Lower lobe of right lung (tissue), 2 donors: ENCODE measurements at regions not wholly inside any gene's neighbourhood (a gene's known extent, or its start where the extent isn't known, plus 50 kb on each side); places are given as distances from the start of the nearest gene placed in this dataset.
A peak's percentile ranks its signal among the peaks of the same experiment; 100 is the strongest.

Experiments
- ATAC-seq, 2 donors: fragments of 200-7000 bp; cut with Tn5 transposase; one replicate each; pipeline ENCODE4 v1.9.1; 2020 to 2022; ENCODE audit warnings: mild to moderate bottlenecking in 2 of 2, moderate library complexity in 2 of 2
- DNase-seq: peaks from one replicate; pipeline ENCODE4 v3.0.0-alpha.2; 2020
- H3K27ac ChIP-seq: fragments of 200-600 bp; one replicate; pipeline ENCODE4 v1.8.0; 2022
- H3K27me3 ChIP-seq: fragments of 200-600 bp; one replicate; pipeline ENCODE4 v1.8.0; 2022; ENCODE audit warnings: low read depth
- H3K36me3 ChIP-seq: fragments of 200-600 bp; one replicate; pipeline ENCODE4 v1.8.0; 2022; ENCODE audit warnings: mild to moderate bottlenecking
- H3K4me1 ChIP-seq: fragments of 200-600 bp; one replicate; pipeline ENCODE4 v1.8.0; 2022
- H3K4me3 ChIP-seq: fragments of 200-600 bp; one replicate; pipeline ENCODE4 v1.8.0; 2022; ENCODE audit warnings: mild to moderate bottlenecking
- H3K9me3 ChIP-seq: fragments of 200-600 bp; one replicate; pipeline ENCODE4 v1.8.0; 2022
- CTCF ChIP-seq: fragments of 200-600 bp; IDR thresholded peaks from one replicate; pipeline ENCODE4 v1.8.0; 2022; ENCODE audit warnings: antibody characterized with exemption, mild to moderate bottlenecking
- intact Hi-C: fragments of 100-400 bp; cut with DNase I; formaldehyde crosslinking; loops from one replicate; pipeline ENCODE4 v1.11.0; 2022
- donor health status: DM: no; HTN: yes; CAD: no; lungs with severe emphysema.

DNA sequence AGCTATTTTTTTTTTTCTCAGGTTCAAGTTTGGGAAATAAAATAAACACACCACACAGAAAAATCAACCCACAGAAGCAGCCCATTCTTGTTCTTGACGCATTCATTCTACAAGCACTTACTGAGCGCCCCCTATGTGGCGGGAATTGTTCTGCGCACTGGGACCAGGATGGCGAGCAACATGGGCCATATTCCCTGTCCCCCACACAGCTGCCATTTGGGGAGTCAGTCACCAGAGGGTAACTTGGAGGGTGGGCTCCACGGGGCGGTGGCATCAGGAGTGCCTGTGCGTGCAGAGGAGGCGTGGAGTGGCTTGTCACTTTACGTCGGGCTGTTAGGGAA is 185.0 kb upstream of the PDE10A start:
- intact Hi-C loops, result loop anchor here (10.0 kb wide), 1 partner anchor 113 kb away; no protein-coding TSS in a partner anchor
- H3K27me3 ChIP-seq, result peaks cover 35% of the 10 kb centered on the region
- no peak for TF ChIP-seq CTCF
- H3K4me3 ChIP-seq, result no peak overlapping the region
- no peak overlapping the region for H3K27ac ChIP-seq
- peaks cover 5% of the 10 kb centered on the region for H3K4me1 ChIP-seq
- no peak for DNase-seq
- no peaks in the 10 kb centered on the region for H3K36me3 ChIP-seq
- ATAC-seq, result no peak
- no peaks in the 10 kb centered on the region for H3K9me3 ChIP-seq

DNA sequence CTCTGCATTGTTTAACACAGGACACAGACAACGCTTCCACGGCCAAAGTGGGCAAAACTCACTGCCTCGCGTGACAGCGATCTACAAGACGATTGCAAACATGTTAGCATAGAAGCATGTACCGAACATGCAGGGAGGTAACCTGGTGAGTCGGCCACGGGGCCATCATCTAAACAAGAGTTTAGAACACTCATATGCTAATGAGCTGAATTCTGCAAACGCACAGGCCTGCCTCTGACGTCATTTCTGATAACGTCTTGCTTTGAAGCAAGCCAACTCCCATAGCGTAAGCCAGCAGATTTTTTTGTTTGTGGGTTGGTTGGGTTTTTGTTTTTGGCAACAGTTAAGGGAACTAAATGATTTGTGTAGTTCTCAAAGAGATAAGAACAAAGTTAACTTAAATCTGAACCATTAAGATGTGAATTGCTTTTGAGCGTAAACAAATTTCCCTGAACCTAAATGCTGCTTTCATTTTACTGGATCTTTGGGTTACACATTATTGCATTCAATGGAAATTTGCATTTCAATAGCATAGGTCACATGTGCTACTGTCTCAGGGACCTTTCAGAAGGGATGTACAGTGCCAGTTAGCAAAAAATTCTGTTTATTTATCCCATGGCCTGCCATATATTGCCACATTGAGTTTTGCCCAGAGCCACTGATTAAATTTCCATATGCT is 184.5 kb upstream of the PDE10A start:
- H3K27me3 ChIP-seq, result peaks cover 30% of the 10 kb centered on the region
- no peak for ATAC-seq
- H3K4me3 ChIP-seq, result no peak overlapping the region
- H3K27ac ChIP-seq, result no peak overlapping the region
- TF ChIP-seq CTCF, result no peak
- H3K36me3 ChIP-seq, result no peaks in the 10 kb centered on the region
- peaks cover 5% of the 10 kb centered on the region for H3K4me1 ChIP-seq
- no peak for DNase-seq
- H3K9me3 ChIP-seq, result no peaks in the 10 kb centered on the region
- intact Hi-C loops, result loop anchor here (10.0 kb wide), 1 partner anchor 113 kb away; no protein-coding TSS in a partner anchor

GRCh38 chr6:165846123-165846966 is 183.3 kb upstream of the PDE10A start:
- H3K27me3 ChIP-seq, result peaks cover 19% of the 10 kb centered on the region
- no peaks in the 10 kb centered on the region for H3K9me3 ChIP-seq
- H3K36me3 ChIP-seq, result no peaks in the 10 kb centered on the region
- DNase-seq (no peak), ATAC-seq (no peak)
- peak overlapping the region; percentile 32 for H3K4me3 ChIP-seq
- no peak for TF ChIP-seq CTCF
- intact Hi-C loops, result loop anchor here (10.0 kb wide), 1 partner anchor 112 kb away; no protein-coding TSS in a partner anchor
- no peak overlapping the region for H3K27ac ChIP-seq
- H3K4me1 ChIP-seq, result peaks cover 5% of the 10 kb centered on the region

GRCh38 chr6:165845493-165845892 is 182.5 kb upstream of the PDE10A start:
- peaks cover 5% of the 10 kb centered on the region for H3K4me1 ChIP-seq
- ATAC-seq, result no peak
- H3K4me3 ChIP-seq, result no peak overlapping the region
- TF ChIP-seq CTCF, result no peak
- peaks cover 15% of the 10 kb centered on the region for H3K27me3 ChIP-seq
- H3K36me3 ChIP-seq, result no peaks in the 10 kb centered on the region
- intact Hi-C loops, result loop anchor here (10.0 kb wide), 1 partner anchor 111 kb away; no protein-coding TSS in a partner anchor
- DNase-seq, result no peak
- H3K9me3 ChIP-seq, result no peaks in the 10 kb centered on the region
- H3K27ac ChIP-seq, result no peak overlapping the region

GRCh38 chr6:165844801-165845364 is 181.8 kb upstream of the PDE10A start:
- no peak overlapping the region for H3K4me3 ChIP-seq
- no peak for TF ChIP-seq CTCF
- no peak for DNase-seq
- no peak for ATAC-seq
- H3K27ac ChIP-seq, result no peak overlapping the region
- H3K4me1 ChIP-seq, result peaks cover under 1% of the 10 kb centered on the region
- no peaks in the 10 kb centered on the region for H3K36me3 ChIP-seq
- intact Hi-C loops, result loop anchor here (10.0 kb wide), 1 partner anchor 110 kb away; no protein-coding TSS in a partner anchor
- H3K27me3 ChIP-seq, result peaks cover 10% of the 10 kb centered on the region
- H3K9me3 ChIP-seq, result no peaks in the 10 kb centered on the region
